IMR-90 (cell line): ENCODE measurements at regions not wholly inside any gene's neighbourhood (a gene's known extent, or its start where the extent isn't known, plus 50 kb on each side); places are given as distances from the start of the nearest gene placed in this dataset.

Source experiments
- ATAC-seq: fragments of 200-7000 bp; cut with Tn5 transposase; 2 replicates; pipeline ENCODE4 v1.9.1; 2020; ENCODE audit warnings: low read depth, mild to moderate bottlenecking, moderate library complexity
- BruUV-seq: library from RNA; stranded (reverse); fragments of 400-500 nt; replicated peaks from 2 replicates; lab custom pipeline; 2021; lab: Mats Ljungman, UMichigan
- CTCF ChIA-PET: fragments of 300-600 bp; formaldehyde crosslinking; extraction: SDS; loops from one replicate; lab custom pipeline; 2021; ENCODE audit warnings: antibody characterized with exemption; lab: Yijun Ruan, JAX
- POLR2A ChIA-PET: fragments of 300-600 bp; sonication (Branson Sonifier 250); formaldehyde crosslinking; loops from one replicate; lab custom pipeline; 2022; ENCODE audit warnings: antibody characterized with exemption; ENCODE audit not compliant: unreplicated experiment; lab: Charles Lee
- DNase-seq: peaks from one replicate; pipeline ENCODE4 v3.0.0; 2013
- H2AFZ ChIP-seq: replicated peaks from 2 replicates; pipeline ENCODE3; 2013; ENCODE audit warnings: low read length, mild to moderate bottlenecking; ENCODE audit not compliant: poor library complexity
- H2AK5ac ChIP-seq: 2 replicates; pipeline ENCODE4 v1.6.1; 2013; ENCODE audit warnings: low read depth, low read length, inconsistent platforms
- H2AK9ac ChIP-seq: replicated peaks from 2 replicates; pipeline ENCODE3; 2013; ENCODE audit warnings: mild to moderate bottlenecking, low read depth, low read length, moderate library complexity; ENCODE audit not compliant: poor library complexity
- H2BK120ac ChIP-seq: 2 replicates; pipeline ENCODE4 v1.6.1; 2013; ENCODE audit warnings: low read depth, low read length, inconsistent platforms
- H2BK15ac ChIP-seq: 3 replicates; pipeline ENCODE4 v1.6.1; 2013; ENCODE audit warnings: low read depth, low read length, inconsistent platforms
- H2BK20ac ChIP-seq: 2 replicates; pipeline ENCODE4 v1.6.1; 2013; ENCODE audit warnings: low read depth, mild to moderate bottlenecking, inconsistent platforms, low read length, moderate library complexity
- H2BK5ac ChIP-seq: 2 replicates; pipeline ENCODE4 v1.6.1; 2013; ENCODE audit warnings: mild to moderate bottlenecking, low read depth, low read length, inconsistent platforms; ENCODE audit not compliant: poor library complexity, severe bottlenecking
- H3K14ac ChIP-seq: replicated peaks from 2 replicates; pipeline ENCODE4 v1.6.1; 2013; ENCODE audit warnings: low read depth, low read length, inconsistent platforms
- H3K18ac ChIP-seq: 2 replicates; pipeline ENCODE4 v1.6.1; 2013; ENCODE audit warnings: low read depth, low read length, control low read depth
- H3K23ac ChIP-seq: 2 replicates; pipeline ENCODE4 v1.6.1; 2013; ENCODE audit warnings: low read depth, low read length, inconsistent platforms
- H3K27ac ChIP-seq: 2 replicates; pipeline ENCODE4 v1.5.1; 2013; ENCODE audit warnings: mild to moderate bottlenecking, control low read depth, low read length; ENCODE audit not compliant: insufficient read depth
- H3K27me3 ChIP-seq: 2 replicates; pipeline ENCODE4 v1.6.1; 2013; ENCODE audit warnings: low read length; ENCODE audit not compliant: control insufficient read depth, insufficient read depth
- H3K36me3 ChIP-seq: 2 replicates; pipeline ENCODE4 v1.6.1; 2013; ENCODE audit warnings: low read length, mixed read lengths; ENCODE audit not compliant: control insufficient read depth, insufficient read depth
- H3K4ac ChIP-seq: 2 replicates; pipeline ENCODE4 v1.6.1; 2013; ENCODE audit warnings: low read depth, low read length, inconsistent platforms
- H3K4me1 ChIP-seq: 2 replicates; pipeline ENCODE4 v1.6.1; 2013; ENCODE audit warnings: low read length, mixed read lengths; ENCODE audit not compliant: control insufficient read depth, insufficient read depth
- H3K4me2 ChIP-seq: 2 replicates; pipeline ENCODE4 v1.6.1; 2013; ENCODE audit warnings: low read depth, mild to moderate bottlenecking, control low read depth, low read length, moderate library complexity
- H3K4me3 ChIP-seq: 2 replicates; pipeline ENCODE4 v1.5.1; 2013; ENCODE audit warnings: low read depth, mild to moderate bottlenecking, control low read depth, low read length, moderate library complexity; ENCODE audit not compliant: insufficient read depth
- H3K56ac ChIP-seq: 2 replicates; pipeline ENCODE4 v1.6.1; 2013; ENCODE audit warnings: low read length, inconsistent platforms; ENCODE audit not compliant: insufficient read depth; ENCODE audit errors: extremely low read depth
- H3K79me1 ChIP-seq, 2 experiments: 2 replicates each; pipeline ENCODE4 v1.6.1; 2013; ENCODE audit warnings: low read length in 2 of 2, inconsistent platforms in 1 of 2, low read depth in 1 of 2
- H3K9ac ChIP-seq: 2 replicates; pipeline ENCODE4 v1.6.1; 2013; ENCODE audit warnings: low read depth, low read length, control low read depth
- H3K9me1 ChIP-seq: 2 replicates; pipeline ENCODE4 v1.6.1; 2013; ENCODE audit warnings: low read length, inconsistent platforms; ENCODE audit not compliant: insufficient read depth
- H3K9me3 ChIP-seq: 2 replicates; pipeline ENCODE4 v1.6.1; 2013; ENCODE audit warnings: low read length; ENCODE audit not compliant: control insufficient read depth, insufficient read depth
- H4K20me1 ChIP-seq: 2 replicates; pipeline ENCODE4 v1.6.1; 2013; ENCODE audit warnings: low read length, inconsistent platforms; ENCODE audit not compliant: insufficient read depth
- H4K5ac ChIP-seq: 2 replicates; pipeline ENCODE4 v1.6.1; 2013; ENCODE audit warnings: mild to moderate bottlenecking, low read depth, low read length, control low read depth
- H4K8ac ChIP-seq, 2 experiments: 2 replicates each; pipeline ENCODE4 v1.6.1; 2013; ENCODE audit warnings: low read depth in 2 of 2, low read length in 2 of 2, control low read depth in 1 of 2, inconsistent platforms in 1 of 2
- H4K91ac ChIP-seq: 2 replicates; pipeline ENCODE4 v1.6.1; 2013; ENCODE audit warnings: low read depth, low read length, inconsistent platforms; ENCODE audit not compliant: insufficient read depth
- CTCF ChIP-seq: conservative IDR thresholded peaks from 2 replicates; pipeline ENCODE4 v1.5.1; 2012; ENCODE audit warnings: mild to moderate bottlenecking, low read depth, low read length, improper control_type of control experiment
- MXI1 ChIP-seq: IDR thresholded peaks from 2 replicates; pipeline ENCODE4 v1.6.1; 2012; ENCODE audit warnings: low read depth, mild to moderate bottlenecking, low read length, moderate library complexity, borderline replicate concordance
- RCOR1 ChIP-seq: IDR thresholded peaks from 2 replicates; pipeline ENCODE4 v1.6.1; 2012; ENCODE audit warnings: mild to moderate bottlenecking, low read length, improper control_type of control experiment; ENCODE audit not compliant: insufficient replicate concordance
- RFX5 ChIP-seq: IDR thresholded peaks from 2 replicates; pipeline ENCODE4 v1.8.0; 2012; ENCODE audit warnings: low read depth, mild to moderate bottlenecking, low read length, moderate library complexity
- WGBS, 2 experiments: methylation state at CpG; one replicate each; pipeline versions ENCODE4 v1.1.5 to v1.1.7; 2013; ENCODE audit warnings: missing lambda C conversion rate in 2 of 2; ENCODE audit not compliant: insufficient read length in 1 of 2; ENCODE audit errors: extremely low coverage in 2 of 2; 5-methylcytosine and 5-hydroxymethylcytosine counted together
- dilution Hi-C: fragments of 300-500 bp; cut with HindIII; formaldehyde crosslinking; loops from one replicate; pipeline ENCODE4 v1.14.3; 2018; ENCODE audit warnings: low sequenced_read_pairs; ENCODE audit not compliant: unreplicated experiment
- in situ Hi-C: fragments of 300-500 bp; cut with MboI; formaldehyde crosslinking; loops from 3 replicates; pipeline ENCODE4 v1.14.3; 2019; ENCODE audit warnings: low sequenced_read_pairs, inconsistent platforms, mixed read lengths
- intact Hi-C: fragments of 100-400 bp; cut with micrococcal nuclease; formaldehyde crosslinking; loops from 2 replicates; pipeline ENCODE4 v1.10.0; 2022

GRCh38 chr15:34644851-34645250 is 61.4 kb upstream of the GOLGA8B start:
- ATAC-seq: no peak
- Histone ChIP-seq H3K79me1 (no peaks in the 10 kb centered on the region), H2BK5ac (peak overlapping the region; percentile 97), H3K27ac (no peak overlapping the region; the same call in 1 of the 2 replicates), H3K27me3 (no peaks in the 10 kb centered on the region), H3K36me3 (no peaks in the 10 kb centered on the region), H3K18ac (peak overlapping the region; percentile 16; the same call in 1 of the 2 replicates), H2BK15ac (peak overlapping the region; percentile 76; the same call in 2 of the 3 replicates), H3K9ac (no peak overlapping the region), H4K20me1 (no peaks in the 10 kb centered on the region), H2BK20ac (no peak overlapping the region), H3K4me3 (no peak overlapping the region), H4K91ac (0 out of 2 replicates have a peak overlapping the region, but pooled peaks have one; percentile 11), H3K4ac (peak overlapping the region; percentile 11; the same call in 1 of the 2 replicates), H3K9me1 (no peaks in the 10 kb centered on the region), H4K8ac (peak overlapping the region in 1 of 2 experiments; percentile 24; a peak in 1 of 4 replicates), H2BK120ac (peak overlapping the region; percentile 41; the same call in 1 of the 2 replicates), H3K4me2 (no peak overlapping the region), H3K9me3 (no peaks in the 10 kb centered on the region), H3K56ac (no peak overlapping the region), H3K23ac (no peak overlapping the region), H2AK9ac (no peak overlapping the region), H3K14ac (no peak overlapping the region), H3K4me1 (peaks cover under 1% of the 10 kb centered on the region; the same call in 1 of the 2 replicates), H4K5ac (no peak overlapping the region; the same call in 1 of the 2 replicates), H2AK5ac (peak overlapping the region; percentile 15; the same call in 1 of the 2 replicates), H2AFZ (no peak overlapping the region)
- CTCF ChIA-PET: no interaction called here
- POLR2A ChIA-PET: no interaction called here
- TF ChIP-seq CTCF (no peak), RFX5 (no peak), MXI1 (no peak), RCOR1 (no peak)
- dilution Hi-C loops (no loop called here), intact Hi-C loops (no loop called here), in situ Hi-C loops (no loop called here)
- no TSS peak for BruUV-seq
- no peak for DNase-seq
- no CpG with 5 or more reads among the region's 4 CpGs for WGBS, 2 experiments
